Left ventricle myocardium superior (tissue), 1 donor: ENCODE measurements at regions not wholly inside any gene's neighbourhood (a gene's known extent, or its start where the extent isn't known, plus 50 kb on each side); places are given as distances from the start of the nearest gene placed in this dataset.
A peak's percentile ranks its signal among the peaks of the same experiment; 100 is the strongest.

Experiments used
- ATAC-seq: fragments of 200-7000 bp; cut with Tn5 transposase; one replicate; pipeline ENCODE4 v1.9.1; 2020; ENCODE audit warnings: mild to moderate bottlenecking, moderate library complexity
- DNase-seq: peaks from one replicate; pipeline ENCODE4 v3.0.0-alpha.2; 2020
- intact Hi-C: fragments of 100-400 bp; cut with micrococcal nuclease; formaldehyde crosslinking; loops from one replicate; pipeline ENCODE4 v1.11.0; 2022
- donor health status: DM: no; HTN: yes; CAD: no; lungs with severe emphysema.

GRCh38 chr4:137707626-137708025 lies 175.3 kb upstream of the PCDH18 start:
- intact Hi-C loops, result no loop called here
- DNase-seq (no peak), ATAC-seq (no peak)

GRCh38 chr4:137707102-137707620 lies 174.9 kb upstream of the PCDH18 start:
- ATAC-seq (no peak), DNase-seq (no peak)
- intact Hi-C loops, result no loop called here

GRCh38 chr4:137705171-137705783 lies 173.0 kb upstream of the PCDH18 start:
- intact Hi-C loops, result no loop called here
- DNase-seq, result no peak

GRCh38 chr4:137703195-137703594 lies 170.9 kb upstream of the PCDH18 start:
- intact Hi-C loops, result no loop called here

More at GRCh38 chr4:137705171-137705783, 173.0 kb upstream of the PCDH18 start:
- ATAC-seq, result peak; percentile 85

GRCh38 chr4:137702512-137702911 lies 170.2 kb upstream of the PCDH18 start:
- DNase-seq, result no peak
- intact Hi-C loops, result no loop called here
- ATAC-seq, result no peak

More at GRCh38 chr4:137703195-137703594, 170.9 kb upstream of the PCDH18 start:
- ATAC-seq, result peak; percentile 83
- no peak for DNase-seq

- ATAC-seq (no peak), DNase-seq (no peak)
- intact Hi-C loops, result no loop called here
Measured at GRCh38 chr4:137701401-137701800, 169.1 kb upstream of the PCDH18 start.

- DNase-seq, result no peak
- ATAC-seq, result peak; percentile 15
- intact Hi-C loops, result no loop called here
Measured at GRCh38 chr4:137700751-137701150, 168.5 kb upstream of the PCDH18 start.

- ATAC-seq, result peak; percentile 49
- intact Hi-C loops, result no loop called here
- DNase-seq, result no peak
Measured at GRCh38 chr4:137700072-137700471, 167.8 kb upstream of the PCDH18 start.

GRCh38 chr4:137694138-137694537 lies 161.8 kb upstream of the PCDH18 start:
- intact Hi-C loops, result no loop called here
- ATAC-seq (peak; percentile 77), DNase-seq (no peak)

- intact Hi-C loops, result no loop called here
- ATAC-seq (no peak), DNase-seq (no peak)
Measured at GRCh38 chr4:137693641-137694040, 161.3 kb upstream of the PCDH18 start.

- DNase-seq (no peak), ATAC-seq (no peak)
- intact Hi-C loops, result no loop called here
Measured at GRCh38 chr4:137692205-137692604, 159.9 kb upstream of the PCDH18 start.

- ATAC-seq (no peak), DNase-seq (no peak)
- intact Hi-C loops, result no loop called here
Measured at GRCh38 chr4:137688651-137689050, 156.4 kb upstream of the PCDH18 start.

GRCh38 chr4:137685357-137685756 lies 153.1 kb upstream of the PCDH18 start:
- intact Hi-C loops, result no loop called here

GRCh38 chr4:137681081-137681480 lies 148.8 kb upstream of the PCDH18 start:
- no peak for ATAC-seq
- intact Hi-C loops, result no loop called here
- DNase-seq, result no peak

More at GRCh38 chr4:137685357-137685756, 153.1 kb upstream of the PCDH18 start:
- ATAC-seq (no peak), DNase-seq (no peak)

GRCh38 chr4:137678796-137679195 lies 146.5 kb upstream of the PCDH18 start:
- intact Hi-C loops, result no loop called here
- ATAC-seq (no peak), DNase-seq (no peak)

- intact Hi-C loops, result no loop called here
- ATAC-seq, result no peak
- no peak for DNase-seq
Measured at GRCh38 chr4:137677863-137678262, 145.6 kb upstream of the PCDH18 start.

- no peak for ATAC-seq
- DNase-seq, result no peak
- intact Hi-C loops, result no loop called here
Measured at GRCh38 chr4:137676357-137676998, 144.2 kb upstream of the PCDH18 start.

GRCh38 chr4:137674066-137674465 lies 141.8 kb upstream of the PCDH18 start:
- ATAC-seq (no peak), DNase-seq (no peak)
- intact Hi-C loops, result no loop called here

GRCh38 chr4:137668885-137669545 lies 136.7 kb upstream of the PCDH18 start:
- intact Hi-C loops, result no loop called here

GRCh38 chr4:137664416-137664815 lies 132.1 kb upstream of the PCDH18 start:
- no peak for ATAC-seq
- intact Hi-C loops, result no loop called here
- no peak for DNase-seq

More at GRCh38 chr4:137668885-137669545, 136.7 kb upstream of the PCDH18 start:
- DNase-seq (no peak), ATAC-seq (no peak)
